Tibial artery (tissue), 4 donors: ENCODE measurements at regions not wholly inside any gene's neighbourhood (a gene's known extent, or its start where the extent isn't known, plus 50 kb on each side); places are given as distances from the start of the nearest gene placed in this dataset.

Source experiments
- DNase-seq, 2 donors: peaks; one replicate each; pipeline ENCODE4 v3.0.0-alpha.2; 2019
- H3K27ac ChIP-seq, 2 donors: fragments of 200-600 bp; sonication (generic) in 1 of 2; 1 replicate in 1 of 2; 2 replicates in 1 of 2; pipeline ENCODE4 v1.5.1; 2018 to 2019; ENCODE audit warnings: mild to moderate bottlenecking in 1 of 2
- H3K27me3 ChIP-seq, 2 donors: fragments of 200-600 bp; sonication (generic) in 1 of 2; one replicate each; pipeline versions ENCODE4 v1.5.1 to v1.6.0; 2016 to 2019
- H3K36me3 ChIP-seq, 3 donors: fragments of 200-600 bp; sonication (generic) in 2 of 3; one replicate each; pipeline ENCODE4 v1.5.1; 2016 to 2019; ENCODE audit warnings: mild to moderate bottlenecking in 2 of 3
- H3K4me1 ChIP-seq, 4 donors: fragments of 200-600 bp; sonication (generic) in 2 of 4; 1 replicate in 3 of 4; 2 replicates in 1 of 4; pipeline ENCODE4 v1.5.1; 2016 to 2019
- H3K4me3 ChIP-seq, 2 donors: fragments of 200-600 bp; sonication (generic) in 1 of 2; 1 replicate in 1 of 2; 2 replicates in 1 of 2; pipeline ENCODE4 v1.5.1; 2018 to 2019; ENCODE audit warnings: mild to moderate bottlenecking in 2 of 2
- H3K9me3 ChIP-seq, 3 donors: fragments of 200-600 bp; sonication (generic) in 1 of 3; one replicate each; pipeline ENCODE4 v1.5.1; 2016 to 2019
- intact Hi-C: fragments of 100-400 bp; cut with DNase I; formaldehyde crosslinking; loops from one replicate; pipeline ENCODE4 v1.15.0; 2023; ENCODE audit warnings: low total_unique reads
- TF ChIP-seq, protein P1 (sequence below), 2 experiments: fragments of 200-600 bp in 1 of 2; fragments of 450-650 bp in 1 of 2; IDR thresholded peaks; one replicate each; pipeline ENCODE4 v1.5.1; 2017 to 2019; ENCODE audit warnings: antibody characterized with exemption in 2 of 2, mild to moderate bottlenecking in 1 of 2, moderate library complexity in 1 of 2

DNA sequence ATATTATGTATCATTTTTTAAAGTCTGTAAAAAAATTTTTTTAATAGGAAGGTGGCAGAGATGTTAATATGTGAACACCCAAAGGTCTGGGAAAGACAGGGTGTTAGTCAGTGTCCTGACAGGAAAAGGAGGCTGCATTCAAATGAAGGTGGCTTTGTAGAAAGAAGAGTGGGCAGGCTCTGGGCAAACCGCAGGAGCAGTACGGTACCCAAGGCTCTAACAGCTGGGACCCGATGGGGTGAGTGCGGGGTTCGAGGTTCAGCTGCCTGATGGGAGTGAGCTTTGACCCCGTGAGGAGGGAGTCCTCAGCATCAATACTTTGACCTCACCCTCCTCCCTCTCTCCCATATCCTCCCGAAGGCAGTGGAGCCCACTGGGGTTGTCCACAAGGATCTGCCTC is 142.5 kb downstream of the C11orf91 start:
- Histone ChIP-seq H3K36me3 (no peaks in the 10 kb centered on the region), H3K27me3 (peaks cover 0 to 4% of the 10 kb centered on the region in 2 donors), H3K4me1 (no peaks in the 10 kb centered on the region), H3K9me3 (no peaks in the 10 kb centered on the region), H3K27ac (no peak overlapping the region), H3K4me3 (no peak overlapping the region)
- TF ChIP-seq, protein P1, sequence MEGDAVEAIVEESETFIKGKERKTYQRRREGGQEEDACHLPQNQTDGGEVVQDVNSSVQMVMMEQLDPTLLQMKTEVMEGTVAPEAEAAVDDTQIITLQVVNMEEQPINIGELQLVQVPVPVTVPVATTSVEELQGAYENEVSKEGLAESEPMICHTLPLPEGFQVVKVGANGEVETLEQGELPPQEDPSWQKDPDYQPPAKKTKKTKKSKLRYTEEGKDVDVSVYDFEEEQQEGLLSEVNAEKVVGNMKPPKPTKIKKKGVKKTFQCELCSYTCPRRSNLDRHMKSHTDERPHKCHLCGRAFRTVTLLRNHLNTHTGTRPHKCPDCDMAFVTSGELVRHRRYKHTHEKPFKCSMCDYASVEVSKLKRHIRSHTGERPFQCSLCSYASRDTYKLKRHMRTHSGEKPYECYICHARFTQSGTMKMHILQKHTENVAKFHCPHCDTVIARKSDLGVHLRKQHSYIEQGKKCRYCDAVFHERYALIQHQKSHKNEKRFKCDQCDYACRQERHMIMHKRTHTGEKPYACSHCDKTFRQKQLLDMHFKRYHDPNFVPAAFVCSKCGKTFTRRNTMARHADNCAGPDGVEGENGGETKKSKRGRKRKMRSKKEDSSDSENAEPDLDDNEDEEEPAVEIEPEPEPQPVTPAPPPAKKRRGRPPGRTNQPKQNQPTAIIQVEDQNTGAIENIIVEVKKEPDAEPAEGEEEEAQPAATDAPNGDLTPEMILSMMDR (IDR thresholded peaks at IDR 0.05) = no peak
- intact Hi-C loops = no loop called here
- no peak for DNase-seq

DNA sequence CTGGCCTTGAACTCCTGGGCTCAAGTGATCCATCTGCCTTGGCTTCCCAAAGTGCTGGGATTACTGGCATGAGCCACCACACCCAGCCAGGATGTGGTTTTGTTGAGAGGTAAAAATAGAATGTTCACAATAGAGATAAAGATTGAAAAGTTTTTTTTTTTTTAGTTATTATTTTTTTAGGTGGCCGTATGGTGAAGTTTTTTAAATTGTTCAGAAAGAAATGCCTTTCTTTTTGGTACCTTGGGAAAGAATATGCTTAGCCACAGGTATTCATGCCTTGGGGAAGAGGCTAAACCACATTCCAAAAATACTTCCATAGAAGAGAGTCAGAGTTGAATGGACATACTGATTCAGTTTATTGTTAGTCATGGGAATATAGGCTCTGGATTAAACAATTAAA is 143.4 kb downstream of the C11orf91 start:
- Histone ChIP-seq H3K36me3 (no peaks in the 10 kb centered on the region), H3K27ac (no peak overlapping the region), H3K27me3 (peaks cover 0 to 4% of the 10 kb centered on the region in 2 donors), H3K9me3 (no peaks in the 10 kb centered on the region), H3K4me3 (no peak overlapping the region), H3K4me1 (no peaks in the 10 kb centered on the region)
- TF ChIP-seq, protein P1 (IDR thresholded peaks at IDR 0.05) = no peak
- DNase-seq = no peak
- intact Hi-C loops = no loop called here

DNA sequence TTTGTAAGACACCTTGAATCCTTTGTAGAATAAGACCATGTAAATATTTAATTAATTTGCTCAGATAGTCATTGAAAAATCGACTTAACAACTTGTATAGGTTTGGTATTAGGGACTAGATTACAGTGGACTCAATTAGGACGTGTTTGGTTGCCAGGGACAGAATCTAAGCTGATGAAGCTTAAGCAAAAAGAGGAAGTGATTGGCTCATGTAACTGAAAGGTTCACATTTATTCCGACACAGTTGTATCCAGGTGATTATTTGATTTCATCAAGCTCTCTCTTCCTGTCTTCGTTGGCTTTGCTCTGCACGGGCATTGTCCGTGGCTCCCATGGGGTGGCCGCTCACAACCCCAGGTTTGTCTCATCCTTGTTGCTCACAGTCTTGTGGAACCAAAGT is 146.4 kb downstream of the C11orf91 start:
- intact Hi-C loops = no loop called here
- TF ChIP-seq, protein P1 (IDR thresholded peaks at IDR 0.05) = no peak
- Histone ChIP-seq H3K27me3 (peaks cover 0 to 4% of the 10 kb centered on the region in 2 donors), H3K36me3 (no peaks in the 10 kb centered on the region), H3K9me3 (no peaks in the 10 kb centered on the region), H3K4me3 (no peak overlapping the region), H3K27ac (no peak overlapping the region), H3K4me1 (no peaks in the 10 kb centered on the region)
- no peak for DNase-seq

DNA sequence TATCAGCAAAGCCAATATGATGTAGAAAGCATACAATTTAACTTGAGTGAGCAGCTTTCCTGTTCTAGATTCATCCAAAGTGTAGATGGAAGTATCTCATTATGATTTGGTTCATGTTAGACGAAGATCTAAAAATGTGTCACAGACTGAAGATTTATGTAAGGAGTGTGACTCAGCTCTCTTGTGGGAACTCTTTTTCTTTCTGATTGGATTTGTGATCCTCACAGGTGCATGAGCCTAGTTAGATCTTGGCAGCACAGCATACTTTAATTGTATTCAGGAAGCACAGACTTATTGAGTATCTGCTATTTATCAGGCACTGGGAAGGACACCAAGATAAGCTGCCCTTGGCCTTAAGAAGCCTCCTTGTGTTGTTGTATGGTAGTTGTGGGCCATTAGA is 147.1 kb downstream of the C11orf91 start:
- no peaks in the 10 kb centered on the region for H3K36me3 ChIP-seq
- no peak overlapping the region for H3K4me3 ChIP-seq
- no peak overlapping the region for H3K27ac ChIP-seq
- H3K27me3 ChIP-seq = peaks cover 0 to 4% of the 10 kb centered on the region in 2 donors
- no peak for DNase-seq
- TF ChIP-seq, protein P1 (IDR thresholded peaks at IDR 0.05) = no peak
- intact Hi-C loops = no loop called here
- H3K9me3 ChIP-seq = no peaks in the 10 kb centered on the region
- H3K4me1 ChIP-seq = no peaks in the 10 kb centered on the region

DNA sequence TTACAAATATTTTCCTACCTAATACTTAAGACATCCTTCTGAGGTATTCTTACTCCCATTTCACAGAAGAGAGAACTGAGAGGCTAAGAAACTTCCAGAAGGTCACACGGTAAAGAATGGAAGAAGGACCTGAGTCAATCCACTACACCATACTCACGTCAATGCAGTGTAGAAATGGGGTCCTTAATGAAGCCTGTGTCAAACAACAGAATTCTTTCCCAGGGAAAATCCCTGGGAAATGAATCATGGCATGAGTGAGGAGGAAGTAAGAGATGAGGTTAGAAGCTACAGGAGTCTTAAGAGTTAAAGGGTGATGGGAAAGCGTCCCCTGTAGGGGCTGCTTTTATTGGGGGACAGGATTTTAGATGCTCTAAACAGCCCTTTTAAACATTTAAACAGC is 147.9 kb downstream of the C11orf91 start:
- intact Hi-C loops = no loop called here
- no peak for DNase-seq
- H3K4me3 ChIP-seq = no peak overlapping the region
- TF ChIP-seq, protein P1 (IDR thresholded peaks at IDR 0.05) = no peak
- no peaks in the 10 kb centered on the region for H3K9me3 ChIP-seq
- H3K27ac ChIP-seq = no peak overlapping the region
- no peaks in the 10 kb centered on the region for H3K36me3 ChIP-seq
- no peaks in the 10 kb centered on the region for H3K4me1 ChIP-seq
- H3K27me3 ChIP-seq = peaks cover 0 to 4% of the 10 kb centered on the region in 2 donors

DNA sequence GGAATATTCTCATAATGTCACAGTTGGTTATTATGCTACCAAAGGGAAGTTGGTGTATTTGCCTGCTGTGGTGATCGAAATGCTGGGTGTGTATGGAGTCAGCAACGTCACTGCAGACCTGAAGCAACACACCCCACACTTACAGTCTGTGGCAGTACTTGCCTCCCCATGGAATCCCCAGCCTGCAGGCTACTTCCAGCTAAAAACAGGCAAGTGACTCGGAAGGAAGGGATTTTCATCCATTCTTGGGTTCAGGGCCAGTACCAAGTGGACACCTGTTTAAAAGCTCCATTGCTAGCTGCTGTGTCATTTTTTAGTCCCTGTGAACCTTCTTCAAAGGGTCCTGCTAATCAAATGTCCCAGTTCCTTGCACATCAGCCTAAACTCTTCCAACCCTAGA is 149.6 kb downstream of the C11orf91 start:
- Histone ChIP-seq H3K27me3 (peaks cover 0 to 4% of the 10 kb centered on the region in 2 donors), H3K4me3 (no peak overlapping the region), H3K27ac (no peak overlapping the region), H3K36me3 (no peaks in the 10 kb centered on the region), H3K4me1 (no peaks in the 10 kb centered on the region), H3K9me3 (no peaks in the 10 kb centered on the region)
- no peak for DNase-seq
- TF ChIP-seq, protein P1 (IDR thresholded peaks at IDR 0.05) = no peak
- intact Hi-C loops = no loop called here
